ENCODE measurements at regions not wholly inside any gene's neighbourhood (a gene's known extent, or its start where the extent isn't known, plus 50 kb on each side); places are given as distances from the start of the nearest gene placed in this dataset.

DNA sequence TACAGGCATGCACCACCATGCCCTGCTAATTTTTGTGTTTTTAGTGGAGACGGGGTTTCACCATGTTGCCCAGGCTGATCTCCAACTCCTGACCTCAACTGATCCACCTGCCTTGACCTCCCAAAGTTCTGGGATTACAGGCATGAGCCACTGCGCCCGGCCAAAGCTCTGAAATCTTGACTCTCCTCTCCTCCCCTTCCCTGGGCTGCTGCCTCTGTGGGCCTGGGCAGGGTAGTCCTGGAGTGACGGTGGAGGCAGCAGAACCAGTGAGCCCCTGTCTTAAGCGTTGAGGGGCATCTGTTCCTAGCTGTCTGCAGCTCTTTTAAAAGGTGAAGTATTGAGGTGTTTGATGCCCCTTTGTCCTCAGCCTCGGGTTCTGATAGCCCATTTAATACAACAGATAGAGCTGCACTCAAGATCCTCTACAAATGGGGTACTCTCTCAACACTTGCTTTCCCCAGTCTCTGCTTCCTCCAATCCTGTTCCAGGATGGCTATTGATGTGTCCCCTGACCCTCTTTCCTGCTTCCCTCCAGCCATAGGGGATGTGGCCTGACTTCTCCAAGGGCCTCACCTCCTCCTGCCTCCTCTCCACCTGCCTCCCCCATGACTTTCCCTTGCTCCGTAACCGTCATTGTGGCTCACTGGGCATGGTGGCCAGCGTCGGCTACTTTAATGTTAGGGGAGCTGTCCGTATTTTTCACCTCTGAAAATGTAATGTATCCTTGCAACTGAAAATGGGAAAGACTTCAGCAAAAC lies 442.5 kb downstream of the GLRX3 start:
- no peaks in the 10 kb centered on the region for H3F3A ChIP-seq (replicated peaks; ENCODE audit: low read depth)
- H3K36me3 ChIP-seq (ENCODE audit: insufficient read depth), result no peaks in the 10 kb centered on the region
- no peaks in the 10 kb centered on the region for H3K9me2 ChIP-seq (ENCODE audit: insufficient read depth)
- no peak overlapping the region for H3K4me3 Mint-ChIP-seq
- DNase-seq (ENCODE audit: low spot score), result no peak
- H3K27ac Mint-ChIP-seq, result no peak overlapping the region
- H3K79me2 ChIP-seq (replicated peaks; ENCODE audit: insufficient read depth), result no peaks in the 10 kb centered on the region
- no peak for ATAC-seq
- TF ChIP-seq CTCF (conservative IDR thresholded peaks at IDR 0.05; ENCODE audit: low read depth in 2 of 2) (no peak), ZNF462 (CRISPR knock-in tag; IDR thresholded peaks at IDR 0.05) (no peak)
- no peaks in the 10 kb centered on the region for H3K4me1 ChIP-seq (ENCODE audit: insufficient read depth)
- H4K20me1 ChIP-seq (replicated peaks; ENCODE audit: insufficient read depth), result no peaks in the 10 kb centered on the region
- no peaks in the 10 kb centered on the region for H3K27me3 ChIP-seq (ENCODE audit: insufficient read depth)
- no peaks in the 10 kb centered on the region for H3K27me3 Mint-ChIP-seq (ENCODE audit: insufficient read depth, low read depth, poor library complexity)
- no peak overlapping the region for H3K4me3 ChIP-seq
- H3K27ac ChIP-seq (ENCODE audit: low read depth), result no peak overlapping the region
- H2AFZ ChIP-seq, result no peak overlapping the region
- H3K36me3 Mint-ChIP-seq (ENCODE audit: low read depth), result peaks cover 60% of the 10 kb centered on the region
- no peak overlapping the region for H3K4me2 ChIP-seq
- H3K4me1 Mint-ChIP-seq, result no peaks in the 10 kb centered on the region
- peaks cover 93% of the 10 kb centered on the region for H3K9me3 Mint-ChIP-seq

DNA sequence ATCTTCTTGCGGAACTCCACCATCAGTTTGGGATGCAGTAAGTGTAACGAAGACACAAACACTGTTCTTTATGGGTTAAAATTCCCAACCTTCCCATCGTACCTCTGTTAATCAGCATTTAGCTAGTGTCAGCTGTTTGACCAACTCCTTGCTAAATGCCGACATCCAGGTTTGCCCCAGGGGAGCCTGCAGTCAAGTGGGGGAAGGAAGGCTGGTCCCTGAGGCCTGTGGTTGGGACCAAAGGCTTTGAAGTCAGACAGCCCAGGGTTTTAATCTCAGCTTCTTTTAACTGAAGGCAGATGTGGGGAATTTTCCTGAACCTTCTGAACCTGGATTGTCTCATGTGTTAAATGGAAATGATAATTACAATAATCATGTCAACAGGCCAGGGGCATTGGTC lies 443.7 kb downstream of the GLRX3 start:
- ATAC-seq (no peak), DNase-seq (ENCODE audit: low spot score) (no peak)
- H3K27ac Mint-ChIP-seq, result no peak overlapping the region
- Histone ChIP-seq H3K4me3 (no peak overlapping the region), H3K9me2 (ENCODE audit: insufficient read depth) (no peaks in the 10 kb centered on the region), H3K4me1 (ENCODE audit: insufficient read depth) (no peaks in the 10 kb centered on the region), H3K36me3 (ENCODE audit: insufficient read depth) (no peaks in the 10 kb centered on the region), H3F3A (replicated peaks; ENCODE audit: low read depth) (no peaks in the 10 kb centered on the region), H2AFZ (no peak overlapping the region), H3K79me2 (replicated peaks; ENCODE audit: insufficient read depth) (no peaks in the 10 kb centered on the region), H3K27me3 (ENCODE audit: insufficient read depth) (no peaks in the 10 kb centered on the region), H3K4me2 (no peak overlapping the region), H4K20me1 (replicated peaks; ENCODE audit: insufficient read depth) (no peaks in the 10 kb centered on the region), H3K27ac (ENCODE audit: low read depth) (no peak overlapping the region)
- H3K4me1 Mint-ChIP-seq, result no peaks in the 10 kb centered on the region
- no peaks in the 10 kb centered on the region for H3K27me3 Mint-ChIP-seq (ENCODE audit: insufficient read depth, low read depth, poor library complexity)
- peaks cover 93% of the 10 kb centered on the region for H3K9me3 Mint-ChIP-seq
- peaks cover 50% of the 10 kb centered on the region for H3K36me3 Mint-ChIP-seq (ENCODE audit: low read depth)
- H3K4me3 Mint-ChIP-seq, result no peak overlapping the region
- no peak for TF ChIP-seq POLR2AphosphoS5 (IDR thresholded peaks at IDR 0.05; ENCODE audit: low read depth)
- TF ChIP-seq CREB1 (CRISPR knock-in tag; IDR thresholded peaks at IDR 0.05; ENCODE audit: low read depth), result no peak
- no peak for TF ChIP-seq REST (IDR thresholded peaks at IDR 0.05; ENCODE audit: unreplicated experiment)
- no peak for TF ChIP-seq EZH2 (IDR thresholded peaks at IDR 0.05; ENCODE audit: low read depth, unreplicated experiment)

All from GM23338 (cell line).